GM19240 (cell line): ENCODE measurements at regions not wholly inside any gene's neighbourhood (a gene's known extent, or its start where the extent isn't known, plus 50 kb on each side); places are given as distances from the start of the nearest gene placed in this dataset.
"Not testable (repeated sequence)": the region's sequence is repeated elsewhere in the genome, so short reads cannot be mapped to it uniquely, and the experiment has no call there.

Experiments used
- DNase-seq: peaks from one replicate; pipeline ENCODE4 v3.0.0; 2011; ENCODE audit warnings: low spot score; ENCODE audit not compliant: insufficient read length

- no peak for DNase-seq
Observed at GRCh38 chr6:74891349-74891831, 314.5 kb downstream of the COL12A1 start.

- no peak for DNase-seq
Observed at GRCh38 chr6:74889635-74890034, 316.2 kb downstream of the COL12A1 start.

GRCh38 chr6:74888741-74889140 lies 317.1 kb downstream of the COL12A1 start:
- not testable (repeated sequence) for DNase-seq

GRCh38 chr6:74879976-74880375 lies 325.9 kb downstream of the COL12A1 start:
- DNase-seq: no peak

- DNase-seq: no peak
Observed at GRCh38 chr6:74879234-74879633, 326.6 kb downstream of the COL12A1 start.

- no peak for DNase-seq
Observed at GRCh38 chr6:74875193-74875592, 330.7 kb downstream of the COL12A1 start.

GRCh38 chr6:74872754-74873476 lies 332.9 kb downstream of the COL12A1 start:
- no peak for DNase-seq

GRCh38 chr6:74871757-74872156 lies 334.1 kb downstream of the COL12A1 start:
- DNase-seq: no peak

GRCh38 chr6:74870403-74870802 lies 335.4 kb downstream of the COL12A1 start:
- DNase-seq: no peak

GRCh38 chr6:74867291-74867690 lies 338.6 kb downstream of the COL12A1 start:
- no peak for DNase-seq

GRCh38 chr6:74863968-74864367 lies 341.9 kb downstream of the COL12A1 start:
- no peak for DNase-seq

GRCh38 chr6:74860456-74860855 lies 345.4 kb downstream of the COL12A1 start:
- DNase-seq: no peak

GRCh38 chr6:74857157-74857556 lies 348.7 kb downstream of the COL12A1 start:
- no peak for DNase-seq

- DNase-seq: no peak
Observed at GRCh38 chr6:74853991-74854390, 351.9 kb downstream of the COL12A1 start.

- no peak for DNase-seq
Observed at GRCh38 chr6:74851596-74851995, 354.3 kb downstream of the COL12A1 start.

GRCh38 chr6:74840953-74841352 lies 364.9 kb downstream of the COL12A1 start:
- DNase-seq: no peak

GRCh38 chr6:74834967-74835366 lies 370.9 kb downstream of the COL12A1 start:
- no peak for DNase-seq

- DNase-seq: no peak
Observed at GRCh38 chr6:74826263-74826662, 379.6 kb downstream of the COL12A1 start.

- DNase-seq: no peak
Observed at GRCh38 chr6:74814440-74814839, 391.4 kb downstream of the COL12A1 start.

- no peak for DNase-seq
Observed at GRCh38 chr6:74807674-74808073, 398.2 kb downstream of the COL12A1 start.

- DNase-seq: no peak
Observed at GRCh38 chr6:74805916-74806696, 399.7 kb downstream of the COL12A1 start.

GRCh38 chr6:74798302-74798701 lies 407.6 kb downstream of the COL12A1 start:
- no peak for DNase-seq

- DNase-seq: no peak
Observed at GRCh38 chr6:74785236-74785635, 420.6 kb downstream of the COL12A1 start.
